RCC 7860 (cell line): ENCODE measurements at regions not wholly inside any gene's neighbourhood (a gene's known extent, or its start where the extent isn't known, plus 50 kb on each side); places are given as distances from the start of the nearest gene placed in this dataset.
A peak's percentile ranks its signal among the peaks of the same experiment; 100 is the strongest.
"Not testable (repeated sequence)": the region's sequence is repeated elsewhere in the genome, so short reads cannot be mapped to it uniquely, and the experiment has no call there.

Experiments used
- DNase-seq: peaks from one replicate; pipeline ENCODE4 v3.0.0-alpha.2; 2015; ENCODE audit warnings: low spot score
- FAIRE-seq: peaks from 2 replicates; lab custom pipeline; 2012; peaks lifted over from hg19 to GRCh38; lab: Jason Lieb, UNC

DNA sequence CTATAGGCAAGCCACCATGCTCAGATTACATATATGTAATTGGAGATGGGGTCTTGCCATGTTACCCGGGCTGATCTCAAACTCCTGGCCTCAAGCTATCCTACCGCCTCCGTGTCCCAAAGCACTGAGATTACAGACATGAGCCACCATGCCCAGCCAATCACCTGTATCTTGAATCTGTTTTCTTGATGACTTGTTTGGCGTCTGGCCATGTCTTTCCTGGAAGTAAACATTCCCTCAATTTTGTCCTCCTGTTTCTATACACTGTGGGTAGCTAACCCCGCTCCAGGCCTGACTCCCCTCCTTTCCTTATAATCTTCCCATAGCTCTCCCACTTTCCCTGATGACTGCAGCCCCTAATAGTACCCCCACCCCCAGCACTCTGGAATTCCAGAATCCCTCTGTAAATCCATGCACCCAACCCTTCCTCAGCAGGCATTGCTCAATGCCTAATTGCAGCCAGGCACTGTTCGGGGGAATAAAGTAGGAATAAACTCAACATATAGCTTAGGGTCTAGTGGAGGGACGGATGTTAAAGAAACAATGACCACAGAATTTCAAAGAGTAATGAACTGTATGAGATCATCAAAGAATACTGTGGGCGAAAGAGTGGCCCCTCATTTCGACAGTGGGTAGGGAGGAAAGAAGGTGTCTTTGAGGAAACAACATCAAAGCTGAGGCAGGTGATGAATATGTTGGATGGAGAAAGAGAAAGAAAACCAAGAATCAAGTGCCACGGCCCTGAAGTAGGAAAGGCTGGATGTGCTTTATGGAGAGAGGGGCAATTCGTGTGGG lies 161.5 kb downstream of the ADSS2 start:
- FAIRE-seq (no peak), DNase-seq (no peak)

- DNase-seq (no peak), FAIRE-seq (no peak)
These were observed 160.2 kb downstream of the ADSS2 start for GRCh38 chr1:244291236-244292201.

DNA sequence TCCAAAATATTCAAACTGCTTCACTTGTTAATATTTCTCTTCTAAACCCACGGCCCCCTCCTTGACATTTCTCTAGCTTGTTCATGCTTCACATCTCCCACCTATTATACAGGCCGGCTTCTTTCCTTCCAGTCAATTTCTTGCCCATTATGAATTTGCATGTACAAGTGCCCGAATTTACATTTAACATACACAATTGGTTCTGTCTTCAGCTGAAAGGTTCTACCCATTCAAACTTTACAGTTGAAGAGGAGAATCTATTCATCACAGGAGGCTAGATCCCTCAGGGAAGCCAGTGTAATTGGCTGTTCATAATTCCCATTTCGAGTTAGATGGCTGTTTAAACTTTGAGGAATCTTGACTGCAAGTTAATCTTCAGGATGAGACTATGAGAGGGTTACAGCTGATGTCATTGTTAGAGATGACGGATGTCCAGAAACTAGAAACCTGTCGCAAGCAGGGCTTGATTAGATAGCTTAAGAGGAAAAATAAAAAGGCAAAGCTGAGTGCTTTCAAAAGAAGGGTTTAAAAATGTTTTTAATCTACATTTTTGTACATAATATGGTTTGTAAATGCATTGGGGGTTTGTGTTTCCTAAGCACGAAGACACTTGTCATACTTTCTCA lies 157.0 kb downstream of the ADSS2 start:
- no peak for DNase-seq
- FAIRE-seq = no peak

DNA sequence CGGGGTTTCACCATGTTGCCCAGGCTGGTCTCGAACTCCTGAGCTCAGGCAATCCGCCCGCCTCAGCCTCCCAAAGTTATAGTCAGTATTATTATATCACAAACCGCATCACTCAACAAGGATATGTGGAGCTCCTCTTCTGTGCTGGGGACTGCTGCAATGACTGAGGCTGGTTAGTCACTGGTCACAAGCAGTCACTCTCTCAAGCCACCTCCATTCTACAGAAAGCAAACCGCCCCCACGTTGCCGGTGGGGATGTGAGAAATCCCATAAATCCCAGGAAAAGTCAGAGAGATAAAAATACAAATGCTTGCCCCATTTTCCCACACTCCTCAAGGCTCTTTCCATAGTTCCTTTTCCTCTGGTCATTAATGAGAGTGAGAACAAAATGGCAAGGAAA lies 155.7 kb downstream of the ADSS2 start:
- no peak for FAIRE-seq
- no peak for DNase-seq

GRCh38 chr1:244296447-244296846 lies 155.3 kb downstream of the ADSS2 start:
- no peak for FAIRE-seq
- DNase-seq = no peak

DNA sequence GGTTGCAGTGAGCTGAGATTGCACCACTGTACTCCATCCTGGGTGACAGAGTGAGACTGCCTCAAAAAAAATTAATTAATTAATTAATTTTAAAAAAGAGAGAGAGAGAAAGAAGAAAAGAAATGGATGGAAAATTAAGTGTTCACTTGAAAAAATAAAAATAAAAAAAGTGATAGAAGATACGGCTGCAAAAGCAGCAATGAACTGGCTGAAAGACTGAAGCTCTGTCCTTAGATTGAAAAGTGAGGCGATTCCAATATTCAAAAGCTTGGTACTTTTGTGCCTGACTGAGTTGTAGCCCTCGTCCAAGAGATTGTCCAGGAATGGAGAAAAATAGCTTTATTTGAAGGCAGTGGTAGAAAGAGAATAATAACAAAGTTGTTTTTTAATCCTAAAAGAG lies 154.6 kb downstream of the ADSS2 start:
- DNase-seq (no peak), FAIRE-seq (no peak)

- DNase-seq (no peak), FAIRE-seq (no peak)
These were observed 154.1 kb downstream of the ADSS2 start for GRCh38 chr1:244297616-244298015.

DNA sequence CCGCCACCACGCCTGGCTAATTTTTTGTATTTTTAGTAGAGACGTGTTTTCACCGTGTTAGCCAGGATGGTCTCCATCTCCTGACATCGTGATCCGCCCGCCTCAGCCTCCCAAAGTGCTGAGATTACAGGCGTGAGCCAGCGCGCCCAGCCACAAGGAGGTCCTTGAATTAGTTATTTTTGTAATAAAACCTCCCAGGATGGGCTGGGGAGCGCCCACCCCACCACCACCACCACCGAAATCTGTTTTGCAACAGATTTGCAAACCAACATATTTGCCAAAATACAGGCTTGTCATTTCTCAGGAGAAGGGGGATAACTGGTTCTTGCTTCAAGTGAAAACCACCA lies 151.7 kb downstream of the ADSS2 start:
- not testable (repeated sequence) for FAIRE-seq, DNase-seq

- no peak for DNase-seq
These were observed 150.0 kb downstream of the ADSS2 start for GRCh38 chr1:244301595-244302130.

GRCh38 chr1:244302876-244303609 lies 148.7 kb downstream of the ADSS2 start:
- DNase-seq = peak; percentile 91
- peak; percentile 60 for FAIRE-seq

More at GRCh38 chr1:244301595-244302130, 150.0 kb downstream of the ADSS2 start:
- FAIRE-seq = no peak

- FAIRE-seq (no peak), DNase-seq (no peak)
These were observed 148.1 kb downstream of the ADSS2 start for GRCh38 chr1:244303610-244303969.

DNA sequence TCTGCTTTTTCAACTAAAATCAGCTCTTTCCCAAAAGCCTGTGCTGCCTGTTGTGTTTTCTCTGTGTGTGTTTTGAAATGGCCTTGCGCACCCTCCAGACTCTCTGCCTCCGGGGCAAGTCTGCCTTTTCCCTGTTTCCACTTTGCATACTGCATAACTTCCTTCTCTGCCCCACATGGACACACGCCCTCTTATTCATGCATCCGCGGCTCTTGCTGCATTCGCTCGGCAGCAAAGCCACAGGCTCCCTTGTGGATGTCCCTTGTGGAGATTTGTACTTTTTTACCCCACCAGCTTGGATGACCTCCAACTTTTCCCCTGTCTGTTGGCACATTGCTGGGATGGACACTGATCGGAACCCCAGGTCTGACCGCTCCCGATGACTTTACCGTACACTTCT lies 147.6 kb downstream of the ADSS2 start:
- FAIRE-seq = no peak

DNA sequence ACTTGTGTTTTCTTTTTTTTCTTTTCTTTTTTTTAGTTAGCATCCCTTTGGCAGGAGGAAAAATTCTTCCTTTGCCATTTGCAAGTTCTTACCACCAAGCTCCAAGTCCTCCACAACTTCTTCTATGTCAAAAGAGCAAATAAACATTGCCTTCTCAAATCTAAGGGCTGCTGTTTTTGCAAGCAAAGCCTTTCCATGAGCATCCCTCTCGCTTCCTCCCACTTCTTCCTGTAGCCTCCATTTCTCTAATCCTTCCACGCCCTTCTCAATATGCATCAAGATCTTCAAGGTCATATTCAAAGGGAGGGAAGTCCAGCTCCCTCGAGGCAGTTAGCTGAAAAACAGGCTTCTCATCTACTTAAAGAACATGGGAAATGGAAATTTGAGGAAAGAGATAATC lies 147.1 kb downstream of the ADSS2 start:
- DNase-seq (no peak), FAIRE-seq (no peak)

More for the DNA sequence above, 147.6 kb downstream of the ADSS2 start:
- DNase-seq = no peak

GRCh38 chr1:244305776-244306341 lies 145.8 kb downstream of the ADSS2 start:
- no peak for FAIRE-seq
- DNase-seq = no peak

- FAIRE-seq (no peak), DNase-seq (no peak)
These were observed 145.2 kb downstream of the ADSS2 start for GRCh38 chr1:244306544-244306943.

GRCh38 chr1:244309191-244309590 lies 142.5 kb downstream of the ADSS2 start:
- not testable (repeated sequence) for DNase-seq, FAIRE-seq

DNA sequence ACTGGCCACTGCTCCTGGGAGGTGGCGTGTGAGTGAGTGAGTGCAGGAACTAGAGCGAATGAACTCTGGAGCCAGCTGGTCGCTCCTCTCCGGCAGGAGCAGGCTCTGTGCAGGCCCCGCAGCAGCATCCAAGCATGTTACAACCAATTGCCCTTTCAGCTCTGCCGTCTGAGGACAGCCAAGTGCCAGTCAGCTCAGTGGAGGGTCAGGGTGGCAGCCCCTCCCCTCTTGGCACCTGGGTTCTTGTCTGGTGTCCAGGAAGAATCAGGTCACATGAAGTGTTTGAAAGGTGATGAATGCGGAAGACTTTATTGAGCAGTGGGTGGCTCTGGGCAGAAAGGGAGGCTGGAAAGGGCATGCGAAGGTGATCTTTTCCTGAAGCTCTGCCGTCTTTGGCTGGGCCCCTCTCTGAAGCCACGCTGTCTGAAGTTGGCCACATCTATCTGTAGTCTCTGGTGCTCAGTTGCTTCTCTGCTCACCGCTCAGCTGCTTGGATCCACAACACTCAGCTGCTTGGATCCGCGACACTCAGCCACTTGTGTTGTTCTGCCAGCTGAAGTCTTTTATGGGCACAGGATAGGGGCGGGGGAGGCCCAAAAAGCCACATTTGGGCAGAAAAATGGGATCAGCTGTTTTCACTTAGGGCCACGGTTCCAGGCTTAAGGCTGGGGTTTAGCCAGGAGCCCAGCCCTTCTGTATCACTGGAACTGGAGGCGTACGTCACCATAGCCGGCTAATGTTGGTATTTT lies 139.8 kb downstream of the ADSS2 start:
- FAIRE-seq = no peak
- DNase-seq = no peak

GRCh38 chr1:244313346-244313745 lies 138.4 kb downstream of the ADSS2 start:
- no peak for DNase-seq

GRCh38 chr1:244314921-244315559 lies 136.7 kb downstream of the ADSS2 start:
- FAIRE-seq (no peak), DNase-seq (no peak)

More at GRCh38 chr1:244313346-244313745, 138.4 kb downstream of the ADSS2 start:
- FAIRE-seq = no peak
